ENCODE measurements at regions not wholly inside any gene's neighbourhood (a gene's known extent, or its start where the extent isn't known, plus 50 kb on each side); places are given as distances from the start of the nearest gene placed in this dataset.

- Histone ChIP-seq H3K9ac (ENCODE audit: low read depth, low read length) (no peak overlapping the region), H3K56ac (ENCODE audit: extremely low read depth, insufficient read depth, low read length) (no peak overlapping the region), H4K91ac (ENCODE audit: insufficient read depth, low read depth, low read length) (peak overlapping the region; percentile 73; the same call in 1 of the 2 replicates), H2BK15ac (ENCODE audit: low read depth, low read length) (peak overlapping the region; percentile 62; the same call in 2 of the 3 replicates), H4K20me1 (ENCODE audit: insufficient read depth, low read length) (no peaks in the 10 kb centered on the region), H2AK9ac (replicated peaks; ENCODE audit: low read depth, low read length, poor library complexity) (no peak overlapping the region), H3K18ac (ENCODE audit: low read depth, low read length) (peak overlapping the region; percentile 20; the same call in 1 of the 2 replicates), H3K4me3 (ENCODE audit: insufficient read depth, low read depth, low read length) (no peak overlapping the region), H3K4me1 (ENCODE audit: control insufficient read depth, insufficient read depth, low read length) (peaks cover 13% of the 10 kb centered on the region), H2BK20ac (ENCODE audit: low read depth, low read length) (peak overlapping the region; percentile 36; the same call in 1 of the 2 replicates), H4K8ac (ENCODE audit: low read depth in 2 of 2, low read length in 2 of 2) (peak overlapping the region in 1 of 2 experiments; percentile 35; a peak in 1 of 4 replicates), H3K14ac (replicated peaks; ENCODE audit: low read depth, low read length) (peak overlapping the region; percentile 40; the same call in 1 of the 2 replicates), H3K36me3 (ENCODE audit: control insufficient read depth, insufficient read depth, low read length) (no peaks in the 10 kb centered on the region), H3K9me1 (ENCODE audit: insufficient read depth, low read length) (peaks cover 20% of the 10 kb centered on the region), H2BK120ac (ENCODE audit: low read depth, low read length) (peak overlapping the region; percentile 63; the same call in 1 of the 2 replicates), H3K27ac (ENCODE audit: insufficient read depth, low read length) (no peak overlapping the region), H3K27me3 (ENCODE audit: control insufficient read depth, insufficient read depth, low read length) (no peaks in the 10 kb centered on the region), H3K23ac (ENCODE audit: low read depth, low read length) (no peak overlapping the region), H3K79me1 (ENCODE audit: low read depth in 1 of 2, low read length in 2 of 2) (no peaks in the 10 kb centered on the region), H3K4ac (ENCODE audit: low read depth, low read length) (peak overlapping the region; percentile 70; the same call in 1 of the 2 replicates), H2AK5ac (ENCODE audit: low read depth, low read length) (peak overlapping the region; percentile 70), H2AFZ (replicated peaks; ENCODE audit: low read length, poor library complexity) (peak overlapping the region; percentile 26), H4K5ac (ENCODE audit: low read depth, low read length) (no peak overlapping the region; the same call in 1 of the 2 replicates), H3K4me2 (ENCODE audit: low read depth, low read length) (no peak overlapping the region), H3K9me3 (ENCODE audit: control insufficient read depth, insufficient read depth, low read length) (no peaks in the 10 kb centered on the region), H2BK5ac (ENCODE audit: low read depth, low read length, poor library complexity, severe bottlenecking) (no peak overlapping the region)
- ATAC-seq (ENCODE audit: low read depth) (no peak), DNase-seq (peak; percentile 19)
- POLR2A ChIA-PET (ENCODE audit: unreplicated experiment) = no interaction called here
- dilution Hi-C loops (cut with HindIII; ENCODE audit: low sequenced_read_pairs, unreplicated experiment) (no loop called here), intact Hi-C loops (cut with micrococcal nuclease) (no loop called here), in situ Hi-C loops (cut with MboI; ENCODE audit: low sequenced_read_pairs) (no loop called here)
- TF ChIP-seq NFE2L2 (IDR thresholded peaks at IDR 0.05; ENCODE audit: low read depth, low read length) (no peak), MAFK (IDR thresholded peaks at IDR 0.05; ENCODE audit: low read depth, low read length) (no peak), FOS (IDR thresholded peaks at IDR 0.05; ENCODE audit: low read depth, low read length) (no peak), MAZ (IDR thresholded peaks at IDR 0.05; ENCODE audit: borderline replicate concordance, low read depth, low read length) (no peak), RFX5 (IDR thresholded peaks at IDR 0.05; ENCODE audit: low read depth, low read length) (no peak), CHD1 (IDR thresholded peaks at IDR 0.05; ENCODE audit: low read depth, low read length) (no peak), POLR2A (IDR thresholded peaks at IDR 0.05; ENCODE audit: low read depth, low read length) (no peak), SMC3 (IDR thresholded peaks at IDR 0.05; ENCODE audit: low read depth, low read length) (no peak), USF2 (IDR thresholded peaks at IDR 0.05; ENCODE audit: low read depth, low read length) (no peak), RCOR1 (IDR thresholded peaks at IDR 0.05; ENCODE audit: insufficient replicate concordance, low read length) (no peak), BHLHE40 (IDR thresholded peaks at IDR 0.05; ENCODE audit: low read depth, low read length) (no peak), MXI1 (IDR thresholded peaks at IDR 0.05; ENCODE audit: borderline replicate concordance, low read depth, low read length) (no peak), CEBPB (IDR thresholded peaks at IDR 0.05; ENCODE audit: low read depth, low read length) (no peak), ELK1 (IDR thresholded peaks at IDR 0.05; ENCODE audit: borderline replicate concordance, low read depth, low read length) (no peak), CTCF (conservative IDR thresholded peaks at IDR 0.05; ENCODE audit: low read depth, low read length) (no peak)
- WGBS, 2 experiments (ENCODE audit: extremely low coverage in 2 of 2, insufficient read length in 1 of 2) = no CpG with 5 or more reads among the region's 1 CpG
- no TSS peak for BruUV-seq (replicated peaks)
- CTCF ChIA-PET = interaction anchor here (0.7 kb wide), 1 partner anchor 13 kb away, joined by 3 read pairs; no protein-coding TSS in a partner anchor
These were observed 248.3 kb upstream of the IGFBP3 start for GRCh38 chr7:46169384-46169755.

Measured in IMR-90 (cell line).